NCI-H510A (cell line): ENCODE measurements at regions not wholly inside any gene's neighbourhood (a gene's known extent, or its start where the extent isn't known, plus 50 kb on each side); places are given as distances from the start of the nearest gene placed in this dataset.

Experiments
- DNase-seq: peaks from one replicate; lab custom pipeline; 2025; lab: John Stamatoyannopoulos, UW

DNA sequence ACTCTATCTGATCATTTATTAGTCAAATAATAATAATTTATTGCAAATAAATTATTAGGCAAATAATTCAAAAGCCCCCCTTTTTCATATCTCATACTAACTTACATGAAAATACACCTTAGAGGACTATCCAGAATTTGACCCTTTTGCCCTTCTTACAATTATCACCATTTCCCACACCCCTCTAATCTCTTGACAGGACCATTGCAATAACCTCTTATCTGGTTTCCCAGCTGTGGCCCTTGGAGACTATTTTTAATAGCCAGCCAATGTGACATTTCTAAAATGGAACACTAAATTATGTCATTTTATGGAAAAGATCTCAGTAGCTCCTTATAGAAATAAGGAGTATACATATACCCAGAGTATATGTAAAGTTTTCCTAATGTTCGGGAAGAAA is 588.4 kb upstream of the COX7C start:
- DNase-seq, result no peak

- no peak for DNase-seq
Observed at GRCh38 chr5:86030753-86031152, 587.0 kb upstream of the COX7C start.

- no peak for DNase-seq
Observed at GRCh38 chr5:86038566-86038965, 579.2 kb upstream of the COX7C start.

GRCh38 chr5:86039351-86039750 is 578.4 kb upstream of the COX7C start:
- no peak for DNase-seq

GRCh38 chr5:86070719-86071118 is 547.0 kb upstream of the COX7C start:
- DNase-seq, result no peak

- DNase-seq, result no peak
Observed at GRCh38 chr5:86074297-86074696, 543.4 kb upstream of the COX7C start.

DNA sequence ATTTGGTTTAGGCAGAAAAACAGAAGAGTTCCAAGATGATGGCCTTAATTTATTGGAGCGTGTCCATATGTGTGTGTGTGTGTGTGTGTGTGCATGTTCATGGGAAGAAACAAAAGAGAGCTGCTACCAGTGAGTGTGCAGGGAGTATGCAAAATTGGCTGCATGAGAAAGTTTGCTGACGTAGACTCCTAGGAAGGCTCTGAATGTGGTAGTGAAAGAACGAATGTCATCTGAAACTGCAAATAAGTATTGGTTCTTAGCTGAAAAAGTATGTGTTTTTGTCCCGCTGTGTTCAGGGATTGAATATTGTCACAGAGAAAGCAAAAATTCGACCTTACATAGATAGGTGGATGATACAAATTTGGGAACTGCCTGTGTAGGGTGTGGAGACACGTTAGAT is 542.6 kb upstream of the COX7C start:
- DNase-seq, result no peak

- DNase-seq, result no peak
Observed at GRCh38 chr5:86095092-86095491, 522.6 kb upstream of the COX7C start.

- DNase-seq, result no peak
Observed at GRCh38 chr5:86101966-86102365, 515.8 kb upstream of the COX7C start.

DNA sequence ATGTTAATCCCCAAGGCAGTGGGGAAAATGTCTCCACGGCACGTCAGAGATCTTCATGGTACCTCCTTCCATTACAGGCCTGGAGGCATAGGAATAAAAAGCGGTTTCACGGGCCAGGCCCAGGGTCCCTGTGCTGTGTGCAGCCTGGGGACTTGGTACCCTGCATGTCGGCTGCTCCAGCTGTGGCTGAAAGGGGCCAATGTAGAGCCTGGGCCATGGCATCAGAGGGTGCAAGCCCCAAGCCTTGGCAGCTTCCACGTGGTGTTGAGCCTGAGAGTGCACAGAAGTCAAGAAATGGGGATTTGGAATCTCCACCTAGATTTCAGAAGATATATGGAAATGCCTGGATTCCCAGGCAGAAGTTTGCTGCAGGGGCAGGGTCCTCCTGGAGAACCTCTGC is 508.9 kb upstream of the COX7C start:
- no peak for DNase-seq

DNA sequence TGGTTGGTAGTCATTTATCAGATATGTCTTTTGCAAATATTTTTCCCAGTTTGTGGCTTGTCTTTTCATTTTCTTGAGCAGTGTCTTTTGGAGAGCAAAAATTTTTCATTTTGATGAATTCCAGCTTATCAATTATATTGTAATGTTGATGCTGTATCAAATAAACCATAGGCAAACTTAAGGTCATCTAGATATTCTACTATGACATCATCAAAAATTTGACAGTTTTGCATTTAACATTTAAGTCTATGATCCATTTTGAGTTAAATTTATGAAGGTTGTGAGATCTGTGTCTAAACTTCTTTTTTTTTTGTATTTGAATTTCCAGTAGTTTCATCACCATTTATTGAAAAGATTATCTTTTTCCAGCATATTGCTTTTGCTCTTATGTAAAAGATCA is 505.5 kb upstream of the COX7C start:
- no peak for DNase-seq

- no peak for DNase-seq
Observed at GRCh38 chr5:86115164-86115563, 502.6 kb upstream of the COX7C start.

DNA sequence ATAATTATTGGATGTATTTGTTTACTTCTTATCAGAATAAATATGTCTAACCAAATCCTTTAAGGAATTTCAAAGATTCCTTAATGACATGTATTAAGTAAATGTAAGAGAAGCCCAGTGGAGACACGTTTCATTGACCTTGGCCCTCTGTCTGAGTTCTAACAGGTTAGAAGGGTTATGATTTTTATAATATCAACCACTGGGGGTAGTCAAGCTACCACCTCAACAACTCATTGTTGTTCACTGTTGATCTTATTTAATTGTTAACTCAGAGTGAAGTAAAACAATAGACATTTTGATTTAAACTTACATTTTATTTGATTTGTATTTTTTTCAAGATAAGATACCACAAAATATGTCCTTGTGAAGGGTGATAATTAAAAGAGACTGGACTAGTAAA is 499.2 kb upstream of the COX7C start:
- DNase-seq, result no peak

DNA sequence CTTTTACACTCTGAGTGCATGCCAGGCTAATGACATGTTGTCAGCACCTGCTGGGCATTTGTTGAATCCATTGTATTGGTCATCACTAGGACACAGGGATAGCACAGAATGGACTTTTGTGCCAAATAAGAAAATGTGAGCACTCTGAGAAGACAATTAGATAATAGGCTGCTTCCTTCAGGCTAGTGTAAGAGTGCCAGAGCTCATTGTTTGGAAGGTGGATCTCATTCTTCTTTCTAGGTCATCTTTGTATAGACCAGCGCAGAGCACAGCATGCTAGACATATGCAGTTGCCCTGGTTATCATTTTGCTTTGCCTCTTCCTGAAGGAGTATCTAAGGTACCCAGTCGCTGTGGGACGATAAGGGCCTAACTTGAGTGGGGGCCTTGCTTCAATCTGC is 493.4 kb upstream of the COX7C start:
- no peak for DNase-seq

- DNase-seq, result no peak
Observed at GRCh38 chr5:86125731-86126601, 491.8 kb upstream of the COX7C start.

GRCh38 chr5:86127696-86128095 is 490.0 kb upstream of the COX7C start:
- DNase-seq, result no peak

DNA sequence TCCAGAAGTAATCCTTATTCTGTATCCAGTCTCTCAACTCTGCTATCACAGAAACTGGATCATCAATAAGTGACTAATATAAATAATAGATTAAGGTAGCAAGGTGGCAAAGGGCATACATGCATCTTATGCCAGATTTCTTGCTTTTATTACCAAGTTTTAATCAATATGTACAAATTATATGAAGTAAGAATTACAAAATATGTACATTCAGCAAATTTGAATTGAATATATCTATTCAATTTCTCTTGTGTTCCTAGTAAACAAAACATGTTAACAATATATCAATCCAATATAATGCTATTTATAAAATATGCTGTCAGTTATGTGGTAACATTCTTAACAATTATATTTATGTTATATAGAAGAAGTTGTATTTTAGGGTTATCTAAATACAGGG is 488.7 kb upstream of the COX7C start:
- DNase-seq, result no peak

DNA sequence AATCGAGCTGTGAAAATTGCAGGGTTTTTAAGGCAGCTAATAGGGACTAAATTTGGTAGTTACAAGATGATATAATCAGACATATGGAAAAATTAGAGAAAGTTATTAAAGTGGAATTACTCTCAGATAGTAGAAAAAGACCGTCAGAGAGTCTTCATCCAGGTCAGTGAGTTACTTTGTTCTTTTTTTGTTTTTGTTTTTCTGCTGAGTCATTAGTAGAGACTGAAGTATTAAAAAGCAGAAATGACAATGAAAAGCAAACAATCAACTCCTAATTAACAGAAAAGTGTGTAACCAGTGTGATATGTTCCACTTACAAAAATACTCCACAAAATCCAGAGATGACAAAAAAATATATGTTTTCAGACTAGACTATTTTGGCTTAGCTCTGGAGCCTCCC is 480.4 kb upstream of the COX7C start:
- DNase-seq, result no peak

GRCh38 chr5:86143837-86144236 is 473.9 kb upstream of the COX7C start:
- peak; percentile 12 for DNase-seq

DNA sequence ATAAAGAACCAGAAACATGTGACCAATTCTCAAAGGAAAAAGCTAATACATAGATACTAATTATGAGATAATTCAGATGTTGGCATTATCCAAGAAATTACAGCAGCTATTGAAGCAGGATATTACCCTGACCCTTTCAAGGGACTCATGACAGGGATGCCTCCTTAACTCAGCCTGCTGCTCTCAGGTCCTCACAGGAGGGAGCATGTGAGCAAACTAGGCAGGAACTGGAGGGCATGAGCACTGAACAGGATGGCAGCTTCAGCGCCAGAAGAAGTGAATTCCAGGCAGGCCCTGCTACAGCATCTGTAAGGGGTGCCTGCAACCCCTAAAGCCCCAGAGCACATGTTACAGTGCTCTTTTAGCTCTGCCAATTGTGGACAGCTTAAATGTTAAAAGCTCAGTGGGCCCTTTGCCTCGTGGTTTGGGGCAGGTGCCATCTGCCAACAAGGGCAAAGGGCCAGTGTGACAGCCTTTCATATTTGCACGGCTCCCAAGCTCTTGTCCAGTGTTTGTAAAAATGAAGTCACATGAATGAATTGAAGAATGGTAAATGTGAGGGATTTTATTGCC is 464.7 kb upstream of the COX7C start:
- no peak for DNase-seq

GRCh38 chr5:86155796-86156195 is 461.9 kb upstream of the COX7C start:
- DNase-seq, result no peak

GRCh38 chr5:86170194-86170593 is 447.5 kb upstream of the COX7C start:
- DNase-seq, result no peak

GRCh38 chr5:86175224-86175623 is 442.5 kb upstream of the COX7C start:
- DNase-seq, result no peak

DNA sequence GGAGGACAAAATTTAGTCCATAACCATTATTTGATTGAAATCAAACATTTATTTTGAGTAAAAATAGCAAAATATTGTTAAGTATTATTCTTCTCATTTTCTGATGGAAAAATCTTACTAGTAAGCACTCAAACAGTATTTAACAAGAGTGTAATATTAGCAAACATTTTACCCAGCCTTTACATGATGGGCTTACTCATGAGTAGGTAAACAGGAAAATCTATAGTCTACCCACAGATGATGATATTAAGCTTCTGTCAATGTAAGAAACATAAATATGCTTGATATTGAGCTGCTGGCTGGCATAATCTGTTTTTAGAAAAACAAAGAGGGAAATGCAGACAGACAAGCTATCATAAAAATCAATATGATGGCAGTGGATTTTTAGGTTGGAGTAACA is 418.5 kb upstream of the COX7C start:
- no peak for DNase-seq
